ENCODE measurements at regions not wholly inside any gene's neighbourhood (a gene's known extent, or its start where the extent isn't known, plus 50 kb on each side); places are given as distances from the start of the nearest gene placed in this dataset.

- no peaks in the 10 kb centered on the region for H3K4me1 ChIP-seq (ENCODE audit: insufficient read depth, poor library complexity, severe bottlenecking)
- no peaks in the 10 kb centered on the region for H3K9me3 ChIP-seq (ENCODE audit: severe bottlenecking)
- H3K27ac ChIP-seq (ENCODE audit: poor library complexity, severe bottlenecking), result no peak overlapping the region
- no peak for ATAC-seq (ENCODE audit: low read depth)
- no peak overlapping the region for H3K4me3 ChIP-seq (ENCODE audit: severe bottlenecking)
- no peak for DNase-seq (ENCODE audit: low spot score)
- H3K36me3 ChIP-seq (ENCODE audit: low read depth), result no peaks in the 10 kb centered on the region
- H3K27me3 ChIP-seq (ENCODE audit: insufficient read depth, poor library complexity, severe bottlenecking), result peaks cover 22% of the 10 kb centered on the region
- no peak for TF ChIP-seq CTCF (IDR thresholded peaks at IDR 0.05; ENCODE audit: poor library complexity, severe bottlenecking)
Observed at GRCh38 chr17:53141280-53141679, 681.4 kb upstream of the KIF2B start.

GRCh38 chr17:53137869-53138268 is 684.9 kb upstream of the KIF2B start:
- Histone ChIP-seq H3K4me3 (ENCODE audit: severe bottlenecking) (no peak overlapping the region), H3K27ac (ENCODE audit: poor library complexity, severe bottlenecking) (no peak overlapping the region), H3K9me3 (ENCODE audit: severe bottlenecking) (no peaks in the 10 kb centered on the region), H3K36me3 (ENCODE audit: low read depth) (no peaks in the 10 kb centered on the region), H3K27me3 (ENCODE audit: insufficient read depth, poor library complexity, severe bottlenecking) (peaks cover 36% of the 10 kb centered on the region), H3K4me1 (ENCODE audit: insufficient read depth, poor library complexity, severe bottlenecking) (no peaks in the 10 kb centered on the region)
- TF ChIP-seq CTCF (IDR thresholded peaks at IDR 0.05; ENCODE audit: poor library complexity, severe bottlenecking), result no peak
- DNase-seq (ENCODE audit: low spot score), result no peak
- no peak for ATAC-seq (ENCODE audit: low read depth)

GRCh38 chr17:53135969-53136368 is 686.8 kb upstream of the KIF2B start:
- DNase-seq (ENCODE audit: low spot score) (no peak), ATAC-seq (ENCODE audit: low read depth) (no peak)
- Histone ChIP-seq H3K4me1 (ENCODE audit: insufficient read depth, poor library complexity, severe bottlenecking) (no peaks in the 10 kb centered on the region), H3K9me3 (ENCODE audit: severe bottlenecking) (no peaks in the 10 kb centered on the region), H3K27ac (ENCODE audit: poor library complexity, severe bottlenecking) (no peak overlapping the region), H3K4me3 (ENCODE audit: severe bottlenecking) (no peak overlapping the region), H3K36me3 (ENCODE audit: low read depth) (no peaks in the 10 kb centered on the region), H3K27me3 (ENCODE audit: insufficient read depth, poor library complexity, severe bottlenecking) (peaks cover 44% of the 10 kb centered on the region)
- no peak for TF ChIP-seq CTCF (IDR thresholded peaks at IDR 0.05; ENCODE audit: poor library complexity, severe bottlenecking)

- no peak for ATAC-seq (ENCODE audit: low read depth)
- no peak for TF ChIP-seq CTCF (IDR thresholded peaks at IDR 0.05; ENCODE audit: poor library complexity, severe bottlenecking)
- Histone ChIP-seq H3K4me3 (ENCODE audit: severe bottlenecking) (no peak overlapping the region), H3K4me1 (ENCODE audit: insufficient read depth, poor library complexity, severe bottlenecking) (no peaks in the 10 kb centered on the region), H3K27me3 (ENCODE audit: insufficient read depth, poor library complexity, severe bottlenecking) (peaks cover 39% of the 10 kb centered on the region), H3K27ac (ENCODE audit: poor library complexity, severe bottlenecking) (no peak overlapping the region), H3K9me3 (ENCODE audit: severe bottlenecking) (no peaks in the 10 kb centered on the region), H3K36me3 (ENCODE audit: low read depth) (no peaks in the 10 kb centered on the region)
- DNase-seq (ENCODE audit: low spot score), result no peak
Observed at GRCh38 chr17:53134548-53134947, 688.2 kb upstream of the KIF2B start.

GRCh38 chr17:53133876-53134275 is 688.9 kb upstream of the KIF2B start:
- no peaks in the 10 kb centered on the region for H3K4me1 ChIP-seq (ENCODE audit: insufficient read depth, poor library complexity, severe bottlenecking)
- no peaks in the 10 kb centered on the region for H3K36me3 ChIP-seq (ENCODE audit: low read depth)
- TF ChIP-seq CTCF (IDR thresholded peaks at IDR 0.05; ENCODE audit: poor library complexity, severe bottlenecking), result no peak
- ATAC-seq (ENCODE audit: low read depth) (no peak), DNase-seq (ENCODE audit: low spot score) (no peak)
- H3K4me3 ChIP-seq (ENCODE audit: severe bottlenecking), result no peak overlapping the region
- no peak overlapping the region for H3K27ac ChIP-seq (ENCODE audit: poor library complexity, severe bottlenecking)
- no peaks in the 10 kb centered on the region for H3K9me3 ChIP-seq (ENCODE audit: severe bottlenecking)
- H3K27me3 ChIP-seq (ENCODE audit: insufficient read depth, poor library complexity, severe bottlenecking), result peaks cover 39% of the 10 kb centered on the region

All from RWPE2 (cell line).